KMS-11 (cell line): ENCODE measurements at regions not wholly inside any gene's neighbourhood (a gene's known extent, or its start where the extent isn't known, plus 50 kb on each side); places are given as distances from the start of the nearest gene placed in this dataset.

Experiments used
- H2AFZ ChIP-seq: fragments of 200-600 bp; sonication (generic); 2 replicates; pipeline ENCODE4 v1.6.1; 2016; ENCODE audit warnings: antibody characterized with exemption, mixed run types, low read depth
- H3K27ac ChIP-seq: fragments of 200-600 bp; sonication (generic); 2 replicates; pipeline ENCODE4 v1.6.1; 2016; ENCODE audit warnings: mild to moderate bottlenecking, mixed run types
- H3K27me3 ChIP-seq: fragments of 200-600 bp; sonication (generic); 2 replicates; pipeline ENCODE4 v1.6.1; 2017; ENCODE audit warnings: mild to moderate bottlenecking, low read depth, mixed run types, moderate library complexity; ENCODE audit not compliant: insufficient read depth
- H3K36me3 ChIP-seq: fragments of 200-600 bp; sonication (generic); 2 replicates; pipeline ENCODE4 v1.6.1; 2017; ENCODE audit warnings: mild to moderate bottlenecking, mixed run types; ENCODE audit not compliant: insufficient read depth
- H3K4me1 ChIP-seq: fragments of 200-600 bp; sonication (generic); 2 replicates; pipeline ENCODE4 v1.6.1; 2016; ENCODE audit warnings: mild to moderate bottlenecking, low read depth, mixed run types; ENCODE audit not compliant: poor library complexity, severe bottlenecking
- H3K4me2 ChIP-seq: fragments of 200-600 bp; sonication (generic); 2 replicates; pipeline ENCODE4 v1.7.0; 2016; ENCODE audit warnings: mild to moderate bottlenecking, mixed run types
- H3K4me3 ChIP-seq: fragments of 200-600 bp; sonication (generic); IDR thresholded peaks from 2 replicates; pipeline ENCODE4 v1.6.1; 2017; ENCODE audit warnings: low read depth, low read length, mixed read lengths; ENCODE audit not compliant: insufficient read depth
- H3K79me2 ChIP-seq: fragments of 200-600 bp; sonication (generic); 2 replicates; pipeline ENCODE4 v1.6.1; 2016; ENCODE audit warnings: low read depth, mixed run types; ENCODE audit not compliant: insufficient read depth
- H3K9ac ChIP-seq: fragments of 200-600 bp; sonication (generic); 2 replicates; pipeline ENCODE4 v1.6.1; 2016; ENCODE audit warnings: mild to moderate bottlenecking, mixed run types
- H4K20me1 ChIP-seq: fragments of 200-600 bp; sonication (generic); 2 replicates; pipeline ENCODE4 v1.6.1; 2016; ENCODE audit warnings: mild to moderate bottlenecking, mixed run types; ENCODE audit not compliant: insufficient read depth
- CTCF ChIP-seq: fragments of 200-600 bp; sonication (generic); conservative IDR thresholded peaks from 2 replicates; pipeline ENCODE4 v1.6.1; 2017; ENCODE audit warnings: low read depth, mild to moderate bottlenecking, antibody characterized with exemption, low read length, moderate library complexity, mixed read lengths

GRCh38 chr6:92047152-92047850 lies 1372.1 kb downstream of the EPHA7 start:
- Histone ChIP-seq H3K4me3 (no peak overlapping the region), H3K9ac (no peak overlapping the region), H3K4me2 (no peak overlapping the region), H4K20me1 (no peaks in the 10 kb centered on the region), H3K36me3 (no peaks in the 10 kb centered on the region), H2AFZ (no peak overlapping the region), H3K27me3 (no peaks in the 10 kb centered on the region), H3K79me2 (no peaks in the 10 kb centered on the region), H3K4me1 (no peaks in the 10 kb centered on the region), H3K27ac (no peak overlapping the region)
- no peak for TF ChIP-seq CTCF

- H3K9ac ChIP-seq: no peak overlapping the region
These were observed 1375.0 kb downstream of the EPHA7 start for GRCh38 chr6:92044312-92044711.

GRCh38 chr6:92043777-92044176 lies 1375.6 kb downstream of the EPHA7 start:
- H3K27ac ChIP-seq: no peak overlapping the region
- H3K4me1 ChIP-seq: no peaks in the 10 kb centered on the region
- H3K27me3 ChIP-seq: no peaks in the 10 kb centered on the region
- TF ChIP-seq CTCF: no peak
- no peak overlapping the region for H3K4me3 ChIP-seq
- no peak overlapping the region for H3K4me2 ChIP-seq
- no peak overlapping the region for H3K9ac ChIP-seq
- no peaks in the 10 kb centered on the region for H3K36me3 ChIP-seq
- H3K79me2 ChIP-seq: no peaks in the 10 kb centered on the region
- H2AFZ ChIP-seq: no peak overlapping the region
- no peaks in the 10 kb centered on the region for H4K20me1 ChIP-seq

More at GRCh38 chr6:92044312-92044711, 1375.0 kb downstream of the EPHA7 start:
- Histone ChIP-seq H3K4me1 (no peaks in the 10 kb centered on the region), H4K20me1 (no peaks in the 10 kb centered on the region), H3K4me2 (no peak overlapping the region), H3K27me3 (no peaks in the 10 kb centered on the region), H3K79me2 (no peaks in the 10 kb centered on the region), H3K36me3 (no peaks in the 10 kb centered on the region), H3K27ac (no peak overlapping the region), H3K4me3 (no peak overlapping the region), H2AFZ (no peak overlapping the region)
- TF ChIP-seq CTCF: no peak

GRCh38 chr6:92026878-92027277 lies 1392.5 kb downstream of the EPHA7 start:
- no peaks in the 10 kb centered on the region for H3K36me3 ChIP-seq
- no peak overlapping the region for H3K27ac ChIP-seq
- no peaks in the 10 kb centered on the region for H4K20me1 ChIP-seq
- no peak overlapping the region for H3K4me2 ChIP-seq
- no peak for TF ChIP-seq CTCF
- no peak overlapping the region for H3K4me3 ChIP-seq
- no peaks in the 10 kb centered on the region for H3K79me2 ChIP-seq
- H3K27me3 ChIP-seq: no peaks in the 10 kb centered on the region
- no peak overlapping the region for H3K9ac ChIP-seq
- no peak overlapping the region for H2AFZ ChIP-seq
- H3K4me1 ChIP-seq: no peaks in the 10 kb centered on the region
